ENCODE measurements at regions not wholly inside any gene's neighbourhood (a gene's known extent, or its start where the extent isn't known, plus 50 kb on each side); places are given as distances from the start of the nearest gene placed in this dataset.

DNA sequence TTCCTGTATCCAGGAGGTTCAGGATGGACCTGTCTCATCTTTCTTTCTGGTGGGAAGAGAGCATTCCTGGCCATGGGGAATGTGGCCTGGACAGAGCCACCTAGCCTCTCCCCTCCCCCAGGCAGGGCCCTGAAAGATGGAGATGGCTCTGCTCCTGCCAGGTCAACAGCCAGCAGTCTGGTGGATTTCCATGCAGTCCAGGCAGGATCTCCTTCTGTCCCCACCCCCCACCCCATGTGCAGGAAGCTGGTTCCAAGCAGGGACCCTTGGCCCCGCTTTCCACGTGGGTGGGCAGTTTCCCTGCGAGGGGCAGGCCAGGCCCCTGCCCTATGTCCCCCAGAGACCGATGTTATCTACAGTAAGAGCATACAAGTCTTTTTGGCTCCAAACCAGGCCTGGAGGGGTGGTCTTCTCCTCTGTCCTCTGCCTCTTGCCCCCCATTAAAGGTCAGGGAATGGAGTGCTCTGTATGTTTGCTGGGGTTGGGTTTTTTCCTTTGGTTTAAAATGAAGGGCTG lies 240.5 kb downstream of the SEC14L1 start:
- no peak for FAIRE-seq

GRCh38 chr17:77381731-77382130 lies 241.0 kb downstream of the SEC14L1 start:
- FAIRE-seq, result no peak

- FAIRE-seq, result no peak
These were observed 241.7 kb downstream of the SEC14L1 start for GRCh38 chr17:77382356-77382911.

DNA sequence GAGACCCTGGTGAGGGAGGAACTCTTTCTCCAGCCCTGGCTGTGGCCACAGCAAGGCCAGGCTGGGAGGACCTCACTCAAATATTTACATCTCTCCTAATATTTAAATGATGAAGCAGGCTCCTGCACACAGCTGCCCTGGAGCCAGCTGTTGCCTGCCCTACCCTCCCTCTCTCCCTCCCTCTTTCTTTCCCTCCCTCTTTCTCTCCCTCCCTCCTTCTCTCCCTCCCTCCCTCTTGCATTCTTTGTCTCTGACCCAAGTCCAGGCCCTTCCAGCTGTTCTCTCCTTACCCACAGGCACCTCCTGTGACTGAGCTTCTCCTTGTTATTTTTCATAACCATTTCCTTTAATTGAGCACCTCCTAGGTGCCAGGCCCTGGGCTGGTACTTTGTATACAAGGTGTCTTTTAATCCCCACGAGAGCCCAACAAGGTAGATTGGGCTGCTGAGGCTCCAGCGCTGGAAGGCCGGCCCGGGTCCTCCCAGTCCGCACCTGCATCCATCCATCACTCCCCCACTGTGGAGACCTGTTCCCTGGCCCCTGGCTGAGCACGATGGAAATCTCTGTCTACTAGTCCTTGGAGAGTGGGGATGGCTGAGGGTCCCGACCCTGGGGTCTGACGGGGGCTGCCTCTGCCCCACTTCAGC lies 242.3 kb downstream of the SEC14L1 start:
- no peak for FAIRE-seq

- no peak for FAIRE-seq
These were observed 243.1 kb downstream of the SEC14L1 start for GRCh38 chr17:77383613-77384608.

GRCh38 chr17:77385750-77386501 lies 245.2 kb downstream of the SEC14L1 start:
- FAIRE-seq, result no peak

DNA sequence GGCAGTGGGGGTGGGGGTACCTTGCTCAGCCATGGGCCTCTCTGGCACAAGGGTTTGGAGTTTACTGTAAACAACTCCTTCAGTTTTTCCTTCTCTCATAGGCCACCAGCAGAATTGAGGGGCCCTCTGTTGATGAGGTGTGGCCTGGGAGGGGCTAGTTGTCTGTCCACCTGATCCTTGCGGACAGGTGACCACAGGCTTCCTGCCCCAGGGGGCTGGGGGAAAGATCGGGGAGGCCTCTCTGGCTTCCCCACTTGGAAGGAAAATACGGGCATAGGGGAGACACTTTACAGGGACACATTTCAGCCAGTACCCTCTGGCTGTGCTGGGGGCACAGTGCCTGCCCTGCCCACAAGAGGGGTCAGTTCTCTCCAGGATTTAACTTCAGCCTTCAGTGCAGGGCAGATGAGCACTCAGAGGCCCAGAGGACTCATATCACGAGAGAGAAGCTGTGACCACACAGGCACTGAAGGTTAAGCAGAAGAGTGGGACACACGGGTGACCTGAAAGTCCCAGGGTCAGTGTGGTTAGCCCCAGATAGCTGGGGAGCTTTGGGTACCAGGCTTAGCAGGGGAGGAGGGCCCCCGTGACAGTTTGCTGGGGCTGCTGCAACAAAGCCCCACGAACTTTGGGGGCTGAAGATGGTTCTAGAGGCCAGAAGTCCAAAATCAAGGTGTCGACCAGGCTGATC lies 245.9 kb downstream of the SEC14L1 start:
- FAIRE-seq, result no peak

DNA sequence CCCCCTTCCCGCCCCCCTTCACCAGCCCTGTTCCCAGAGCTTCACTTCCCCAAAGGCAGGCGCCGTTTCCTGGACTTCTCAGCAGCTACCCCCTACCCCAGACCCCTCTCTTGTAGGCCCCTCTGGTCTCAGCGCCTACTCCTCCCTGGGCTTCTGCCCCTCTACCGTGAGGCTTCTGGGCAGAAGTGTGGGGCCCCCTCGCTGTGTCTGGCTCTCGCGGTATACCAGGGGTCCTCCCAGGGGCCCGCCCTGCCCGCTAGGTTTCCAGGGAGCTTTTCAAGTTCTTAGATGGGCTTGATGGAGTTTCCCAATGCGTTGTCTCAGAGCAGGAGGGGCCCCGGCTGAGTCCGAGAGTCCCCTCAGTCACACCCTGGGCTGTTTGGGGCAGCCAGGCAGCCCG lies 247.1 kb downstream of the SEC14L1 start:
- no peak for FAIRE-seq

GRCh38 chr17:77388384-77389306 lies 247.9 kb downstream of the SEC14L1 start:
- FAIRE-seq, result no peak

- no peak for FAIRE-seq
These were observed 250.1 kb downstream of the SEC14L1 start for GRCh38 chr17:77390870-77391269.

GRCh38 chr17:77391668-77392375 lies 251.1 kb downstream of the SEC14L1 start:
- no peak for FAIRE-seq

DNA sequence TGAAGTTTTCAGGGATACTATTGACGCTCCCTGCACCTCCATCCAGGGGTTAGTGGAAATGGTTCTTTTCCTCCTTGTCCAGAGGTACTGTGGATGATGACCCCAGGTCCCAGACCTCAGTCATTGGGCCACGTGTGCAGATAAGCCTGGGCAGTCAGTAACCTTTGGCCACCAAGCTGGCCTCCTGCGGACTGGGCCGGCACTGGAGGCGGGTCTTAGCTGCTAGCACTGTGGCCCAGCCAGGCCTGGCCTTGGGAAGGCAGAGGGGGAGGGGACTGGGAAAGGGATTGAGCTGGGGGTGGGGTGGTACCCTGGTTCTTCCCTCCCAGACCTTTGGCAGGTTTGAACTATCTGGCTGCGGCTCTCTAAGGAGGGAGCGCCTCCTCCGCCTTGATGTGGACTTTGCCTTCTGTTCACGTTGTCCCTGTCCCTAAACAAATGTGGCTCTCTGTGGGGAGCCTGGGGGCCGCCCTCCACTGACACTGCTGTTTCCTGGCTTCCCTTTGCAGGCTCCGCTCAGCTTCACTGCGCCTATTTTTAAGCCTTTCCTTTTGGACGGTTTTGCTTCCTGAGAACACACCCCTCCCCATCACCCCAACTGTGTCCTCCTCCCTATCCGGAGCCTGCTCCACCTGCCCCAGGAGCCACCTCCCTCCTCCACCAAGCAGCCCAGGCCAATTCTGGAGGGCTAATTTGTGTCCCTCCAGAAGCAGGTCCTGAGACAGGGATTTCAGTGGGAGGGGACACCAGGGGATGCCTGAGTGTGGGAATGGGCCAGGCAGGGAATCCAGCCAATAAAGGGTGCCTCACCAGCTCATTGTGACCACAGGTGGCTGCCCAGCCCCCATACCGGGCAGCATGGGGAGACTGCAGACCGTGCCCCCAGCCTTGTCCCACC lies 251.9 kb downstream of the SEC14L1 start:
- no peak for FAIRE-seq

- FAIRE-seq, result no peak
These were observed 252.5 kb downstream of the SEC14L1 start for GRCh38 chr17:77393274-77393600.

- no peak for FAIRE-seq
These were observed 253.2 kb downstream of the SEC14L1 start for GRCh38 chr17:77393867-77394539.

- no peak for FAIRE-seq
These were observed 253.9 kb downstream of the SEC14L1 start for GRCh38 chr17:77394540-77395295.

DNA sequence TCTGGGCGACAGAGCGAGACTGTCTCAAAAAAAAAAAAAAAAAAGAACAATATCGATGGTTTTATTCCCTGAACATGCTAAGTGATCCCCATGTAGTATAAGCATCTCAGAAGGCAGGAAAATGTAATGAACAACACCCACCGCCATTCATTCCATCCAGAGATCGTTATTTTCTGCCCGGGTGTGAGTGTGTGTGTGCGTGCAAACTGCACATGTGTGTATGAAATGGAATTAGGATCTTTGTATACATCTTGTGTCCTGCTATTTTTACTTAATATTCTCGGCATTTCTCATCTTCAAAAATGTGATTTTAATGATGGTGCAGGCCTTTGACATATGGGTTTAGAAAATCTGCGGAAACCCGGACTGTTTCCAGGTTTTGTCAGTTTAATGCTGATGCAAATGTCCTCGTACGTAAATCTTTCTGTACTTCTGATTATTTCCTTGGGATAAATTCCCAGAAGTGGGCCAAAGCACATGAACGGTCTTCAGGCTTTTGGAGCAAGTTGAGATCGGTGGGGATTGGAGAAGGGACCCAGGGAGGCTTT lies 254.8 kb downstream of the SEC14L1 start:
- FAIRE-seq, result no peak

DNA sequence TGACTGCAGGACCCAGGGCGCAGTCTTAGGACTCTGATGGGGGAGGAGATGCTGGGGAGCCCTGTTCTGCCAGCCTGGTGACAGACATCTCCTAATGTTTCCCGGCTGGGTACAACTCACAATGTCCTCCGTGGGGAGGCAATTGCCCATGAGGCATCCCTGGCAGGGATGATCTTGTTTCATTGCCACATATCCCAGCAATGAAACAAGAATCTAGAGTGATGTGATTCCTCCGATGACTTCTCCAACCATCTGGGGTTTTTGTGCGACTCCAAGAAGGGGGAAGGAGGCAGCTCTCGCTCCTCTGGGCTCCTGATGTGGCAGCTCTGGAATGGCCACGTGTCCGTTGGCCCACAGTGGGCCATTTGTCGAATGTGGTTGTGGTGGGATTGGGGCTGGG lies 255.8 kb downstream of the SEC14L1 start:
- no peak for FAIRE-seq

GRCh38 chr17:77398274-77398673 lies 257.5 kb downstream of the SEC14L1 start:
- no peak for FAIRE-seq

Measured in islet of Langerhans (tissue), 1 donor.